Liver (tissue), 8 donors: ENCODE measurements at regions not wholly inside any gene's neighbourhood (a gene's known extent, or its start where the extent isn't known, plus 50 kb on each side); places are given as distances from the start of the nearest gene placed in this dataset.

ENCODE experiments used
- DNase-seq: peaks from one replicate; pipeline ENCODE4 v3.0.0-alpha.2; 2017; ENCODE audit warnings: low spot score
- H3K27ac ChIP-seq, 2 donors: one replicate each; pipeline ENCODE4 v1.7.0; 2013; ENCODE audit warnings: inconsistent platforms in 2 of 2, low read length in 2 of 2, control low read depth in 1 of 2, low read depth in 1 of 2, mild to moderate bottlenecking in 1 of 2
- H3K27me3 ChIP-seq, 4 donors: one replicate each; pipeline versions ENCODE4 v1.6.1 to v1.7.0; 2013; ENCODE audit warnings: low read length in 3 of 4, inconsistent platforms in 1 of 4, mild to moderate bottlenecking in 1 of 4, moderate library complexity in 1 of 4; ENCODE audit not compliant: control insufficient read depth in 4 of 4, insufficient read depth in 4 of 4
- H3K36me3 ChIP-seq, 4 donors: one replicate each; pipeline versions ENCODE4 v1.6.1 to v1.7.0; 2013; ENCODE audit warnings: low read length in 3 of 4, mild to moderate bottlenecking in 3 of 4, low read depth in 1 of 4, moderate library complexity in 1 of 4; ENCODE audit not compliant: control insufficient read depth in 4 of 4, insufficient read depth in 3 of 4
- H3K4me1 ChIP-seq, 4 donors: one replicate each; pipeline versions ENCODE4 v1.6.1 to v1.7.0; 2013; ENCODE audit warnings: low read length in 3 of 4, mild to moderate bottlenecking in 3 of 4, moderate library complexity in 1 of 4; ENCODE audit not compliant: control insufficient read depth in 4 of 4, insufficient read depth in 4 of 4
- H3K4me3 ChIP-seq, 3 donors: one replicate each; pipeline versions ENCODE4 v1.6.1 to v1.7.0; 2013; ENCODE audit warnings: low read length in 3 of 3, control low read depth in 1 of 3, low read depth in 1 of 3, mild to moderate bottlenecking in 1 of 3
- H3K9ac ChIP-seq, 2 donors: one replicate each; pipeline ENCODE4 v1.7.0; 2013; ENCODE audit warnings: low read length in 2 of 2, mild to moderate bottlenecking in 2 of 2, moderate library complexity in 2 of 2, control low read depth in 1 of 2, low read depth in 1 of 2
- H3K9me3 ChIP-seq, 4 donors: one replicate each; pipeline versions ENCODE4 v1.6.1 to v1.7.0; 2013; ENCODE audit warnings: low read length in 3 of 4; ENCODE audit not compliant: control insufficient read depth in 4 of 4
- ATF3 ChIP-seq: IDR thresholded peaks from 2 replicates; pipeline ENCODE4 v1.6.1; 2016; ENCODE audit warnings: antibody characterized with exemption
- EGR1 ChIP-seq, 2 donors: IDR thresholded peaks; 2 replicates each; pipeline ENCODE4 v1.6.1; 2016 to 2018; ENCODE audit warnings: antibody characterized with exemption in 2 of 2, low read depth in 2 of 2
- FOXA1 ChIP-seq: IDR thresholded peaks from 2 replicates; pipeline ENCODE4 v1.6.1; 2016; ENCODE audit warnings: antibody characterized with exemption
- FOXA2 ChIP-seq: IDR thresholded peaks from 2 replicates; pipeline ENCODE4 v1.6.1; 2016; ENCODE audit warnings: antibody characterized with exemption
- GABPA ChIP-seq, 2 donors: IDR thresholded peaks in 1 of 2; conservative IDR thresholded peaks in 1 of 2; 2 replicates each; pipeline ENCODE4 v1.6.1; 2016; ENCODE audit warnings: antibody characterized with exemption in 2 of 2, mild to moderate bottlenecking in 1 of 2, moderate library complexity in 1 of 2
- HNF4A ChIP-seq, 2 donors: conservative IDR thresholded peaks; 2 replicates each; pipeline ENCODE4 v1.6.1; 2016; ENCODE audit warnings: antibody characterized with exemption in 2 of 2, mild to moderate bottlenecking in 2 of 2
- HNF4G ChIP-seq: IDR thresholded peaks from 2 replicates; pipeline ENCODE4 v1.6.1; 2016; ENCODE audit warnings: antibody characterized with exemption
- NR2F2 ChIP-seq: IDR thresholded peaks from 2 replicates; pipeline ENCODE4 v1.6.1; 2016; ENCODE audit warnings: antibody characterized with exemption
- RAD21 ChIP-seq, 2 donors: IDR thresholded peaks; 2 replicates each; pipeline ENCODE4 v1.6.1; 2016; ENCODE audit warnings: antibody characterized with exemption in 2 of 2, mild to moderate bottlenecking in 2 of 2
- REST ChIP-seq: IDR thresholded peaks from 2 replicates; pipeline ENCODE4 v1.6.1; 2016; ENCODE audit warnings: antibody characterized with exemption, mild to moderate bottlenecking
- RXRA ChIP-seq, 2 donors: IDR thresholded peaks; 2 replicates each; pipeline ENCODE4 v1.6.1; 2017 to 2018; ENCODE audit warnings: antibody characterized with exemption in 2 of 2, mild to moderate bottlenecking in 1 of 2
- TAF1 ChIP-seq: conservative IDR thresholded peaks from 2 replicates; pipeline ENCODE4 v1.6.1; 2016; ENCODE audit warnings: antibody characterized with exemption, mild to moderate bottlenecking
- WGBS: extraction: QIAGEN DNeasy Blood & Tissue Kit; methylation state at CpG from one replicate; pipeline ENCODE4 v1.1.7; 2013; 5-methylcytosine and 5-hydroxymethylcytosine counted together
- TF ChIP-seq, protein P1 (sequence below): IDR thresholded peaks from 2 replicates; pipeline ENCODE4 v1.6.1; 2016; ENCODE audit warnings: antibody characterized with exemption
- TF ChIP-seq, protein P2 (sequence below): IDR thresholded peaks from 2 replicates; pipeline ENCODE4 v1.6.1; 2016; ENCODE audit warnings: antibody characterized with exemption
- TF ChIP-seq, protein P3 (sequence below): fragments of 150-350 bp; IDR thresholded peaks from 2 replicates; pipeline ENCODE4 v1.5.1; 2017; ENCODE audit warnings: improper control_type of control experiment, low read depth, low read length; ENCODE audit not compliant: missing input control
- donor health status: healthy.
- donor health status: healthy.
- donor health status: healthy.
- donor health status: healthy.
- donor health status: healthy.

- no peaks in the 10 kb centered on the region for H3K9me3 ChIP-seq
- no peak overlapping the region for H3K4me3 ChIP-seq
- 92% methylated on average over 5 of the region's 5 CpGs for WGBS
- no peak for DNase-seq
- H3K9ac ChIP-seq = no peak overlapping the region
- no peaks in the 10 kb centered on the region for H3K36me3 ChIP-seq
- TF ChIP-seq REST (no peak), RXRA (IDR thresholded peaks at IDR 0.05) (no peak), NR2F2 (no peak), HNF4A (conservative IDR thresholded peaks at IDR 0.05) (no peak)
- TF ChIP-seq, protein P1, sequence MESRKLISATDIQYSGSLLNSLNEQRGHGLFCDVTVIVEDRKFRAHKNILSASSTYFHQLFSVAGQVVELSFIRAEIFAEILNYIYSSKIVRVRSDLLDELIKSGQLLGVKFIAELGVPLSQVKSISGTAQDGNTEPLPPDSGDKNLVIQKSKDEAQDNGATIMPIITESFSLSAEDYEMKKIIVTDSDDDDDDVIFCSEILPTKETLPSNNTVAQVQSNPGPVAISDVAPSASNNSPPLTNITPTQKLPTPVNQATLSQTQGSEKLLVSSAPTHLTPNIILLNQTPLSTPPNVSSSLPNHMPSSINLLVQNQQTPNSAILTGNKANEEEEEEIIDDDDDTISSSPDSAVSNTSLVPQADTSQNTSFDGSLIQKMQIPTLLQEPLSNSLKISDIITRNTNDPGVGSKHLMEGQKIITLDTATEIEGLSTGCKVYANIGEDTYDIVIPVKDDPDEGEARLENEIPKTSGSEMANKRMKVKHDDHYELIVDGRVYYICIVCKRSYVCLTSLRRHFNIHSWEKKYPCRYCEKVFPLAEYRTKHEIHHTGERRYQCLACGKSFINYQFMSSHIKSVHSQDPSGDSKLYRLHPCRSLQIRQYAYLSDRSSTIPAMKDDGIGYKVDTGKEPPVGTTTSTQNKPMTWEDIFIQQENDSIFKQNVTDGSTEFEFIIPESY = no peak
- TF ChIP-seq, protein P2, sequence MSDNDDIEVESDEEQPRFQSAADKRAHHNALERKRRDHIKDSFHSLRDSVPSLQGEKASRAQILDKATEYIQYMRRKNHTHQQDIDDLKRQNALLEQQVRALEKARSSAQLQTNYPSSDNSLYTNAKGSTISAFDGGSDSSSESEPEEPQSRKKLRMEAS = no peak
- H3K27me3 ChIP-seq = no peaks in the 10 kb centered on the region
- no peaks in the 10 kb centered on the region for H3K4me1 ChIP-seq
- no peak overlapping the region for H3K27ac ChIP-seq
Observed at GRCh38 chr4:185932491-185932890, 120.5 kb upstream of the SORBS2 start.

GRCh38 chr4:185933078-185933581 lies 121.1 kb upstream of the SORBS2 start:
- Histone ChIP-seq H3K27me3 (no peaks in the 10 kb centered on the region), H3K36me3 (no peaks in the 10 kb centered on the region), H3K9me3 (no peaks in the 10 kb centered on the region), H3K9ac (no peak overlapping the region), H3K27ac (no peak overlapping the region), H3K4me1 (no peaks in the 10 kb centered on the region), H3K4me3 (no peak overlapping the region)
- no peak for DNase-seq
- WGBS = 77% methylated on average over 8 of the region's 8 CpGs
- no peak for TF ChIP-seq ATF3
- no peak for TF ChIP-seq HNF4A (conservative IDR thresholded peaks at IDR 0.05)
- TF ChIP-seq, protein P1 = no peak
- no peak for TF ChIP-seq RAD21 (IDR thresholded peaks at IDR 0.05)
- TF ChIP-seq, protein P3, sequence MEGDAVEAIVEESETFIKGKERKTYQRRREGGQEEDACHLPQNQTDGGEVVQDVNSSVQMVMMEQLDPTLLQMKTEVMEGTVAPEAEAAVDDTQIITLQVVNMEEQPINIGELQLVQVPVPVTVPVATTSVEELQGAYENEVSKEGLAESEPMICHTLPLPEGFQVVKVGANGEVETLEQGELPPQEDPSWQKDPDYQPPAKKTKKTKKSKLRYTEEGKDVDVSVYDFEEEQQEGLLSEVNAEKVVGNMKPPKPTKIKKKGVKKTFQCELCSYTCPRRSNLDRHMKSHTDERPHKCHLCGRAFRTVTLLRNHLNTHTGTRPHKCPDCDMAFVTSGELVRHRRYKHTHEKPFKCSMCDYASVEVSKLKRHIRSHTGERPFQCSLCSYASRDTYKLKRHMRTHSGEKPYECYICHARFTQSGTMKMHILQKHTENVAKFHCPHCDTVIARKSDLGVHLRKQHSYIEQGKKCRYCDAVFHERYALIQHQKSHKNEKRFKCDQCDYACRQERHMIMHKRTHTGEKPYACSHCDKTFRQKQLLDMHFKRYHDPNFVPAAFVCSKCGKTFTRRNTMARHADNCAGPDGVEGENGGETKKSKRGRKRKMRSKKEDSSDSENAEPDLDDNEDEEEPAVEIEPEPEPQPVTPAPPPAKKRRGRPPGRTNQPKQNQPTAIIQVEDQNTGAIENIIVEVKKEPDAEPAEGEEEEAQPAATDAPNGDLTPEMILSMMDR = no peak
- no peak for TF ChIP-seq TAF1
- TF ChIP-seq HNF4G = no peak
- no peak for TF ChIP-seq FOXA1
- TF ChIP-seq GABPA (IDR thresholded peaks at IDR 0.05 in 1 of 2, conservative IDR thresholded peaks at IDR 0.05 in 1 of 2) = no peak
- TF ChIP-seq EGR1 (IDR thresholded peaks at IDR 0.05; ENCODE audit: low read depth in 2 of 2) = no peak
- TF ChIP-seq FOXA2 = no peak
- no peak for TF ChIP-seq RXRA (IDR thresholded peaks at IDR 0.05)
- no peak for TF ChIP-seq REST
